GM13976 (cell line): ENCODE measurements at regions not wholly inside any gene's neighbourhood (a gene's known extent, or its start where the extent isn't known, plus 50 kb on each side); places are given as distances from the start of the nearest gene placed in this dataset.

ENCODE experiments used
- DNase-seq: peaks from one replicate; pipeline ENCODE4 v3.0.0; 2012; ENCODE audit warnings: low spot score
- in situ Hi-C: fragments of 300-500 bp; cut with MboI; formaldehyde crosslinking; loops from one replicate; pipeline ENCODE4 v1.12.0; 2022; ENCODE audit warnings: low sequenced_read_pairs, mixed read lengths, inconsistent platforms; ENCODE audit not compliant: unreplicated experiment
- TF ChIP-seq, protein P1 (sequence below): IDR thresholded peaks from 2 replicates; pipeline ENCODE4 v1.5.1; 2012; ENCODE audit warnings: borderline replicate concordance, mild to moderate bottlenecking; ENCODE audit not compliant: insufficient read depth; ENCODE audit errors: extremely low read depth, missing control alignments, control extremely low read depth

DNA sequence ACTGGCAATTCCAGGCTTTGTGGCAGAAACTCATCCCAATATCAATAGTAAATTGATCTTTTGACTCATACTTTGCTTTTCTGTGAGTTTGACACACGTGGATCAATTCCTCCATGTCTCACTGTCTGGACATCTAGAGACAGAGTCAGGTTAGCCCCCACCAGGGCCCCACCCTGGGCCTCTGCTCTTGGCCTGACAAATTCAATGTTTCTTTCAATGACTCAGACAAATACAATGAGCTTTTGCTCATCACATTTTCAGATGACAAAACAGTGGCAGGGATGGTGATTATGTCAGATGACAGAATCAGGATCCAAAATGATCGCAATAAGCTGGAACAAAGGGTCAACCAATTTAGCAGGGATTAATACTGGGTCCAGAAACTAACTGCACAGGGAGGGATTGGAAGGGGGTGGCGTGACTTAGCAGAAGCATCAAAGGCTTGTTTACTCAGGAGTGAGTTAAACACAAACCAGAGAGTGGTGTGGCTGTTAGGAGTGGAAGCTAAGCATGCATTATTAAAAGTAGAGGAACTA lies 90.5 kb upstream of the ASIC2 start:
- TF ChIP-seq, protein P1, sequence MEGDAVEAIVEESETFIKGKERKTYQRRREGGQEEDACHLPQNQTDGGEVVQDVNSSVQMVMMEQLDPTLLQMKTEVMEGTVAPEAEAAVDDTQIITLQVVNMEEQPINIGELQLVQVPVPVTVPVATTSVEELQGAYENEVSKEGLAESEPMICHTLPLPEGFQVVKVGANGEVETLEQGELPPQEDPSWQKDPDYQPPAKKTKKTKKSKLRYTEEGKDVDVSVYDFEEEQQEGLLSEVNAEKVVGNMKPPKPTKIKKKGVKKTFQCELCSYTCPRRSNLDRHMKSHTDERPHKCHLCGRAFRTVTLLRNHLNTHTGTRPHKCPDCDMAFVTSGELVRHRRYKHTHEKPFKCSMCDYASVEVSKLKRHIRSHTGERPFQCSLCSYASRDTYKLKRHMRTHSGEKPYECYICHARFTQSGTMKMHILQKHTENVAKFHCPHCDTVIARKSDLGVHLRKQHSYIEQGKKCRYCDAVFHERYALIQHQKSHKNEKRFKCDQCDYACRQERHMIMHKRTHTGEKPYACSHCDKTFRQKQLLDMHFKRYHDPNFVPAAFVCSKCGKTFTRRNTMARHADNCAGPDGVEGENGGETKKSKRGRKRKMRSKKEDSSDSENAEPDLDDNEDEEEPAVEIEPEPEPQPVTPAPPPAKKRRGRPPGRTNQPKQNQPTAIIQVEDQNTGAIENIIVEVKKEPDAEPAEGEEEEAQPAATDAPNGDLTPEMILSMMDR, result no peak
- in situ Hi-C loops, result no loop called here
- DNase-seq, result no peak

DNA sequence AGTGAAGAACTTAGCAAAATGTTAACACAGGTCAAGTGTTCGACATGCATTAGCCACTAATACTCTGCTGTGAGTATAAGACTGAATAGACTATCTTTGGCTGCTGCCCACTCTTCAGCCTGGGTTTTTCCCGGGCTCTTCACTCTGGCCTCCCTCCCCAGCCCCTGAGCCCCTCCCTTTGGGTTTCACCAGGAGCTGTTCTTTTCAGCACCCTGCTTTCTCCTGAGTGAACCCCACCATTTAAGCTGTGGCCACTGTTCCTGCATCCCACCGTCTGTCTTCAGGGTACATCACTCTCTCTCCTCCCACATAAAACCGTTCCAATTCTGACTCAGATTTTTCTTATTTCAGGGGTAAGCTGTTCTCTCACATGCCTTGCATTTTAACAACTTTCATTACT lies 92.0 kb upstream of the ASIC2 start:
- TF ChIP-seq, protein P1, result no peak
- no peak for DNase-seq
- in situ Hi-C loops, result no loop called here

DNA sequence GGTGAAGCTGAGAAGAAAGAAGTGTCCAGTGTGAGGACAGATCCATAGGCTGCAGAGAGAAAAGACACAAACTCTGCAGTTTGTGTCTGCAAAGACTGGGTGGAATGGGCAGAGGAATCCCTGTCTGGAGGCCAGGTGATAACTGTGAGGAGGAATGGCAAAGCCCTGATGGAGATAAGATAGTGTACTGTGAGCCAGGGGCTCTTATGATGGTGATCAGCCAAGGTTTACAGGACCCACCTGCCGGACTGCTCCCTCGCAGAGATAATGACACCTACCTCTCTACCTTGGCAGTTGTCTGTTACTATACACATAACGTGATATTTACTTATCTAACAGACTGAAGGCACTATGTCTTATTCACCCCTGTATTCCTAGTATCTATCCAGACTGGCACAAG lies 92.6 kb upstream of the ASIC2 start:
- in situ Hi-C loops, result no loop called here
- no peak for DNase-seq
- TF ChIP-seq, protein P1, result no peak

DNA sequence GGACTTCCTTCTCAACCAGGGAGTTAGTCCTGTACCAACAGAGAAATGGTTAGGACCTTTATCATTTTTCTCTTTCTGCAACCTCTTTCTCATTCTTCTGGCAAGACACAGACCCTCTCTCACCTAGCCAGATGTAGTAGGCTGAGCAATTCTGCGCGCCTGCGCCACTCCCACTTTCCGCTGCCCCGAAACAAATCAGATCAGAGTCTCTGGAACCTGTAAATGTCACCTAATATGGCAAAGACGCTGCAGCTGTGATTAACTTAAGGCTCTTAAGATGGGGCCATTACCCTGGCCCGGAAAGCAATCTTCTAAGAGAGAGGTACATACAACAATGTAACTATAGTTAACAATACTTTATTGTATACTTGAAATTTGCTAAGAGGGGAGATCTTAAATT lies 94.3 kb upstream of the ASIC2 start:
- TF ChIP-seq, protein P1, result no peak
- no peak for DNase-seq
- in situ Hi-C loops, result no loop called here

DNA sequence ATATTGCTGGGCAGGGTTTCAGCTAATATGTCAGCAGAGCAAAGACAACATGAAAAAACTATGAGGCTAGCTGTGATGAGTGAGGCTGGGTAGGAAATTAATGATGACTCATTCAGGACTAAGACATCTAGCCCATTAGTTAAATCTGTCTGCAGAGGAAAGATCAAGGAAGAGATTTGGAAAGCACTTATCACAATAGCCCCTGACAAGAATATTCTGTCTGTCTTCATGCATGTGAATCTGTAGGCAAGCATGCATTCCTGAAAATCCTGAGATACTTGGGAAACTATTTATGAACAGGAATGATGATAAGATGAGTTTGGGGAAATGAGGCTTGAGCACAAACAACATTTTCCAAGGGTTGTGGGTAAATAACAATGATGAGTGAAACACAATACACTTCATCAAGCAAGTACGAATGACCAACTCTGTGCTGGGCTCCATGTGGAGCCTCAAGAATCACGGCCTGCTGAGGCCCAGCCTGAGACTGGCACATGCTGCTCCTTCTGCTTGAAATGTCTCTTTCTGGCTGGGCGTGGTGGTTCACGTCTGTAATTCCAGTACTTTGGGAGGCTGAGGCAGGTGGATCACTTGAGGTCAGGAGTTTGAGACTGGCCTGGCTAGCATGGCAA lies 96.5 kb upstream of the ASIC2 start:
- in situ Hi-C loops, result no loop called here
- DNase-seq, result no peak
- TF ChIP-seq, protein P1, result no peak

DNA sequence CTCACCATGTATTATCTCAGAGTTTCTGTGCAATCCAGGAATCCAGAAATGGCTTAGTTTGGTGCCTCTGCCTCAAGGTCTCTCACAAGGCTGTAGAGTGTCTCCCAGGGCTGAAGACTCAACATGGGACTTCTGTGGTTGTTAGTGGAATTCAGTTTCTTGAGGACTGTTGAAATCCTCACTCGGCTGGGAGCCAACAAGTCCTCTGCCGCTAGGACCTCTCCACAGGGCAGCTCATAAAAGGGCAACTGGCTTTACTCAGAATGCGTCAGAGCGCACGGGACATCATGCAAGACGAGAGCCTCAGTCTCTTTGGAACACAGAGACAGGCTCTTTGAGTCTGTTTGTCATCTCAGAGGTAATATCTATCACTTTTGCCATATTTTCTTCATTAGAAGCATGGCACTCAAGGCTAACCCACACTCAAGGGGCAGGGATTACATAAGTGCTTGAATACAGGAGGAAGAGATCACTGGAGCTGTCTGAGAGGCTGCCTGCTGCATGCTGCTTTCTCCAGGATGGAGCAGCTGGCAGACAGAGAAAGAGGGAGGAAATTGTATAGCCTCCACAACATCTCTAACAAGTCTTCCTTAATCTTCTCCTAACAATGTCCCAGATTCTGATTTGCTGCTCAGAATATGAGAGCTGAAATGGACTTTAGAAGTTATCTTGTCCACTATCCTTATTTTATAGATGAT lies 97.5 kb upstream of the ASIC2 start:
- in situ Hi-C loops, result no loop called here
- no peak for DNase-seq
- TF ChIP-seq, protein P1, result no peak
